NT2/D1 (cell line): ENCODE measurements at regions not wholly inside any gene's neighbourhood (a gene's known extent, or its start where the extent isn't known, plus 50 kb on each side); places are given as distances from the start of the nearest gene placed in this dataset.

Source experiments
- DNase-seq: peaks from one replicate; pipeline ENCODE4 v3.0.0-alpha.2; 2011; ENCODE audit warnings: low read depth, low spot score
- H3K27me3 ChIP-seq: 2 replicates; pipeline ENCODE4 v1.6.0; 2011; ENCODE audit warnings: mild to moderate bottlenecking; ENCODE audit not compliant: insufficient read length, insufficient read depth
- H3K36me3 ChIP-seq: 2 replicates; pipeline ENCODE4 v1.6.1; 2011; ENCODE audit warnings: mild to moderate bottlenecking, low read length, mixed read lengths; ENCODE audit not compliant: insufficient read depth, insufficient read length
- H3K4me1 ChIP-seq: 2 replicates; pipeline ENCODE4 v1.5.1; 2011; ENCODE audit not compliant: insufficient read depth, insufficient read length
- H3K4me3 ChIP-seq: 2 replicates; pipeline ENCODE4 v1.5.1; 2011; ENCODE audit warnings: low read depth; ENCODE audit not compliant: insufficient read length
- H3K9ac ChIP-seq: 2 replicates; pipeline ENCODE4 v1.6.0; 2011; ENCODE audit warnings: low read depth; ENCODE audit not compliant: insufficient read length
- H3K9me3 ChIP-seq: 2 replicates; pipeline ENCODE4 v1.5.1; 2011; ENCODE audit warnings: mild to moderate bottlenecking, low read length; ENCODE audit not compliant: insufficient read depth
- SUZ12 ChIP-seq: IDR thresholded peaks from 2 replicates; pipeline ENCODE4 v1.6.1; 2011; ENCODE audit not compliant: insufficient read length, insufficient read depth; ENCODE audit errors: extremely low read depth
- YY1 ChIP-seq: IDR thresholded peaks from 2 replicates; pipeline ENCODE4 v1.6.1; 2011; ENCODE audit not compliant: insufficient read length, insufficient read depth
- ZNF274 ChIP-seq: IDR thresholded peaks from 2 replicates; pipeline ENCODE4 v1.6.1; 2011; ENCODE audit warnings: mild to moderate bottlenecking, low read depth, low read length

DNA sequence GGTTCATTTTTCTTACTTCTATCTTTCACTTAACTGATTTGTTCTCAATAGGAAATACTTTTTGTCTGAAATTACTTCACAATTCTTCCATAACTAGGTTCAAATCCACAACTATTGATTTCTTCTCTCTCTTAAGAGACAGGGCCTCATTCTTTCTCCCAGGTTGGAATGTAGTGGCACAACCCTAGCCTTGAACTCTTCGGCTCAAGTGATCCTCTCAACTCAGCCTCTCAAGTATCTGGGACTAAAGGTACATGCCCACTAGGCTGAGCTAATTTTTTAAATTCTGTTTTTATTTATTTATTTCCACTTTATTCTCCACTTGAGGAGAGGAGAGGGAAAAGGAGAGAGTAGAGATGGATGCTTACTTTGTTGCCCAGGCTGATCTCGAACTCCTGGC, 370.4 kb upstream of the PLXNA2 start:
- Histone ChIP-seq H3K4me1 (no peaks in the 10 kb centered on the region), H3K9ac (no peak overlapping the region), H3K9me3 (peaks cover 3% of the 10 kb centered on the region), H3K27me3 (no peaks in the 10 kb centered on the region), H3K36me3 (no peaks in the 10 kb centered on the region), H3K4me3 (no peak overlapping the region)
- no peak for TF ChIP-seq SUZ12
- TF ChIP-seq YY1: no peak
- no peak for TF ChIP-seq ZNF274
- DNase-seq: no peak

GRCh38 chr1:208615371-208615770, 371.2 kb upstream of the PLXNA2 start:
- Histone ChIP-seq H3K4me3 (no peak overlapping the region), H3K36me3 (no peaks in the 10 kb centered on the region), H3K27me3 (no peaks in the 10 kb centered on the region), H3K9me3 (peaks cover 10% of the 10 kb centered on the region), H3K4me1 (no peaks in the 10 kb centered on the region), H3K9ac (no peak overlapping the region)
- no peak for DNase-seq
- TF ChIP-seq SUZ12: no peak
- no peak for TF ChIP-seq ZNF274
- TF ChIP-seq YY1: no peak

DNA sequence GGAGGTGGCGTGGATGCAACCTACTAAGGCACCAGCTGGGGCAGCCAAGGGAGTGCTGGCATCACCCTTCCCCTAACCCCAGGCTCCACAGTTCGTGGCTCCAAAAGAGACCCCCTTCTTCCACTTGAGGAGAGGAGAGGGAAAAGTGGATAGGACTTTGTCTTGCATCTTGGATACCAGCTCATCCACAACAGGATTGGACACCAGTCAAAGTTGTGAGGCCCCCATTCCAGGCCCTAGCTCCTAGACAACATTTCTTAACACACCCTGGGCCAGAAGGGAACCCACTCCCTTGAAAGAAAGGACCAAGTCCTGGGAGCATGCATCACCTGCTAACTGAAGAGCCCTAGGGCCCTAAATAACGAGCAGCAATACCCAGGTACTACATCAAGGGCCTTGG, 372.6 kb upstream of the PLXNA2 start:
- DNase-seq: no peak
- TF ChIP-seq SUZ12 (no peak), ZNF274 (no peak), YY1 (no peak)
- Histone ChIP-seq H3K36me3 (no peaks in the 10 kb centered on the region), H3K4me1 (no peaks in the 10 kb centered on the region), H3K4me3 (no peak overlapping the region), H3K9ac (no peak overlapping the region), H3K27me3 (no peaks in the 10 kb centered on the region), H3K9me3 (peaks cover 23% of the 10 kb centered on the region)

GRCh38 chr1:208628022-208628914, 384.1 kb upstream of the PLXNA2 start:
- Histone ChIP-seq H3K27me3 (no peaks in the 10 kb centered on the region), H3K36me3 (no peaks in the 10 kb centered on the region), H3K4me3 (no peak overlapping the region), H3K9me3 (no peaks in the 10 kb centered on the region), H3K4me1 (no peaks in the 10 kb centered on the region), H3K9ac (no peak overlapping the region)
- TF ChIP-seq YY1 (no peak), ZNF274 (no peak), SUZ12 (no peak)
- no peak for DNase-seq

GRCh38 chr1:208631092-208631491, 386.9 kb upstream of the PLXNA2 start:
- no peak overlapping the region for H3K9ac ChIP-seq
- H3K36me3 ChIP-seq: no peaks in the 10 kb centered on the region
- no peaks in the 10 kb centered on the region for H3K4me1 ChIP-seq
- TF ChIP-seq ZNF274 (no peak), YY1 (no peak), SUZ12 (no peak)
- H3K27me3 ChIP-seq: no peaks in the 10 kb centered on the region
- no peak overlapping the region for H3K4me3 ChIP-seq
- no peaks in the 10 kb centered on the region for H3K9me3 ChIP-seq
- DNase-seq: no peak

DNA sequence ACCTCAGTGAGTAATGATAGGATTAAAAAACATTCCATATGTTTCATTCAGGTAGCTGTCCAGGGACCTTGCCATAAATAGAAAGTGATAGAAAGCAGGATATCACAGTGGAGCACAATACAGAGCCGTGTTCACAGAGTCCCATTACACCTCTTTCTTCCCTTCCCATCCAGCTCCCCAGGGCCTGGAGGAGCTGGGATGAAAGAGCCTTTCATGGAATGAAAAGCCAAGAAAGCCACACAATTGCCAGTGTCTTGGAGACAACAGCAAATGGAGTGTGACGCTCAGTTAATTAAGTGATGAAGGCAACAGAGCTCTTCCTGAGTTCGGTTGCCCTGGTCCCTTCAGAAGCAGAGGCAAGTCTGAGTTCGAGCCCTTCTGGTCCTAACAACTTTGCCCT, 387.3 kb upstream of the PLXNA2 start:
- H3K4me1 ChIP-seq: no peaks in the 10 kb centered on the region
- TF ChIP-seq SUZ12 (no peak), ZNF274 (no peak), YY1 (no peak)

GRCh38 chr1:208634346-208635140, 390.4 kb upstream of the PLXNA2 start:
- Histone ChIP-seq H3K4me3 (no peak overlapping the region), H3K27me3 (no peaks in the 10 kb centered on the region), H3K36me3 (no peaks in the 10 kb centered on the region), H3K4me1 (no peaks in the 10 kb centered on the region), H3K9me3 (no peaks in the 10 kb centered on the region), H3K9ac (no peak overlapping the region)
- no peak for TF ChIP-seq SUZ12
- no peak for TF ChIP-seq YY1
- no peak for TF ChIP-seq ZNF274
- DNase-seq: no peak

More for the DNA sequence above, 387.3 kb upstream of the PLXNA2 start:
- Histone ChIP-seq H3K27me3 (no peaks in the 10 kb centered on the region), H3K4me3 (no peak overlapping the region), H3K9me3 (no peaks in the 10 kb centered on the region), H3K9ac (no peak overlapping the region), H3K36me3 (no peaks in the 10 kb centered on the region)
- DNase-seq: no peak
